A549 (cell line): ENCODE measurements at regions not wholly inside any gene's neighbourhood (a gene's known extent, or its start where the extent isn't known, plus 50 kb on each side); places are given as distances from the start of the nearest gene placed in this dataset.

Experiments
- CHD2 ChIP-seq: fragments of 150-350 bp; IDR thresholded peaks from 2 replicates; pipeline ENCODE4 v1.6.1; 2014; ENCODE audit warnings: low read length; ENCODE audit not compliant: partially characterized antibody
- EP300 ChIP-seq, 2 experiments: fragments of >200 bp; sonication (Bioruptor Twin); formaldehyde crosslinking; IDR thresholded peaks; 2 replicates in 1 of 2; 3 replicates in 1 of 2; pipeline ENCODE4 v1.6.1; 2016 to 2017
- KDM1A ChIP-seq: fragments of 200-600 bp; sonication (generic); IDR thresholded peaks from 2 replicates; pipeline ENCODE4 v1.6.1; 2016; ENCODE audit warnings: low read depth, mild to moderate bottlenecking
- MYC ChIP-seq: IDR thresholded peaks from 2 replicates; pipeline ENCODE4 v1.6.1; 2012; ENCODE audit warnings: mild to moderate bottlenecking, inconsistent platforms, low read length, improper control_type of control experiment, borderline replicate concordance
- TF ChIP-seq, protein P1 (sequence below): fragments of >200 bp; sonication (Bioruptor Twin); formaldehyde crosslinking; IDR thresholded peaks from 3 replicates; pipeline ENCODE4 v1.5.1; 2016
- TF ChIP-seq, protein P2 (sequence below): fragments of 200-600 bp; sonication (generic); IDR thresholded peaks from 2 replicates; pipeline ENCODE4 v1.6.1; 2016; ENCODE audit warnings: antibody characterized with exemption, mild to moderate bottlenecking, moderate library complexity
- TF ChIP-seq, protein P3 (sequence below): fragments of 450-650 bp; IDR thresholded peaks from 2 replicates; pipeline ENCODE4 v1.6.1; 2014; ENCODE audit warnings: antibody characterized with exemption

GRCh38 chr4:124913237-124913636 is 200.7 kb upstream of the ANKRD50 start:
- TF ChIP-seq MYC (no peak), KDM1A (no peak), EP300 (IDR thresholded peaks at IDR 0.05) (no peak), CHD2 (no peak)
- TF ChIP-seq, protein P1, sequence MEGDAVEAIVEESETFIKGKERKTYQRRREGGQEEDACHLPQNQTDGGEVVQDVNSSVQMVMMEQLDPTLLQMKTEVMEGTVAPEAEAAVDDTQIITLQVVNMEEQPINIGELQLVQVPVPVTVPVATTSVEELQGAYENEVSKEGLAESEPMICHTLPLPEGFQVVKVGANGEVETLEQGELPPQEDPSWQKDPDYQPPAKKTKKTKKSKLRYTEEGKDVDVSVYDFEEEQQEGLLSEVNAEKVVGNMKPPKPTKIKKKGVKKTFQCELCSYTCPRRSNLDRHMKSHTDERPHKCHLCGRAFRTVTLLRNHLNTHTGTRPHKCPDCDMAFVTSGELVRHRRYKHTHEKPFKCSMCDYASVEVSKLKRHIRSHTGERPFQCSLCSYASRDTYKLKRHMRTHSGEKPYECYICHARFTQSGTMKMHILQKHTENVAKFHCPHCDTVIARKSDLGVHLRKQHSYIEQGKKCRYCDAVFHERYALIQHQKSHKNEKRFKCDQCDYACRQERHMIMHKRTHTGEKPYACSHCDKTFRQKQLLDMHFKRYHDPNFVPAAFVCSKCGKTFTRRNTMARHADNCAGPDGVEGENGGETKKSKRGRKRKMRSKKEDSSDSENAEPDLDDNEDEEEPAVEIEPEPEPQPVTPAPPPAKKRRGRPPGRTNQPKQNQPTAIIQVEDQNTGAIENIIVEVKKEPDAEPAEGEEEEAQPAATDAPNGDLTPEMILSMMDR, result no peak
- TF ChIP-seq, protein P2, sequence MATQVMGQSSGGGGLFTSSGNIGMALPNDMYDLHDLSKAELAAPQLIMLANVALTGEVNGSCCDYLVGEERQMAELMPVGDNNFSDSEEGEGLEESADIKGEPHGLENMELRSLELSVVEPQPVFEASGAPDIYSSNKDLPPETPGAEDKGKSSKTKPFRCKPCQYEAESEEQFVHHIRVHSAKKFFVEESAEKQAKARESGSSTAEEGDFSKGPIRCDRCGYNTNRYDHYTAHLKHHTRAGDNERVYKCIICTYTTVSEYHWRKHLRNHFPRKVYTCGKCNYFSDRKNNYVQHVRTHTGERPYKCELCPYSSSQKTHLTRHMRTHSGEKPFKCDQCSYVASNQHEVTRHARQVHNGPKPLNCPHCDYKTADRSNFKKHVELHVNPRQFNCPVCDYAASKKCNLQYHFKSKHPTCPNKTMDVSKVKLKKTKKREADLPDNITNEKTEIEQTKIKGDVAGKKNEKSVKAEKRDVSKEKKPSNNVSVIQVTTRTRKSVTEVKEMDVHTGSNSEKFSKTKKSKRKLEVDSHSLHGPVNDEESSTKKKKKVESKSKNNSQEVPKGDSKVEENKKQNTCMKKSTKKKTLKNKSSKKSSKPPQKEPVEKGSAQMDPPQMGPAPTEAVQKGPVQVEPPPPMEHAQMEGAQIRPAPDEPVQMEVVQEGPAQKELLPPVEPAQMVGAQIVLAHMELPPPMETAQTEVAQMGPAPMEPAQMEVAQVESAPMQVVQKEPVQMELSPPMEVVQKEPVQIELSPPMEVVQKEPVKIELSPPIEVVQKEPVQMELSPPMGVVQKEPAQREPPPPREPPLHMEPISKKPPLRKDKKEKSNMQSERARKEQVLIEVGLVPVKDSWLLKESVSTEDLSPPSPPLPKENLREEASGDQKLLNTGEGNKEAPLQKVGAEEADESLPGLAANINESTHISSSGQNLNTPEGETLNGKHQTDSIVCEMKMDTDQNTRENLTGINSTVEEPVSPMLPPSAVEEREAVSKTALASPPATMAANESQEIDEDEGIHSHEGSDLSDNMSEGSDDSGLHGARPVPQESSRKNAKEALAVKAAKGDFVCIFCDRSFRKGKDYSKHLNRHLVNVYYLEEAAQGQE, result no peak
- TF ChIP-seq, protein P3, sequence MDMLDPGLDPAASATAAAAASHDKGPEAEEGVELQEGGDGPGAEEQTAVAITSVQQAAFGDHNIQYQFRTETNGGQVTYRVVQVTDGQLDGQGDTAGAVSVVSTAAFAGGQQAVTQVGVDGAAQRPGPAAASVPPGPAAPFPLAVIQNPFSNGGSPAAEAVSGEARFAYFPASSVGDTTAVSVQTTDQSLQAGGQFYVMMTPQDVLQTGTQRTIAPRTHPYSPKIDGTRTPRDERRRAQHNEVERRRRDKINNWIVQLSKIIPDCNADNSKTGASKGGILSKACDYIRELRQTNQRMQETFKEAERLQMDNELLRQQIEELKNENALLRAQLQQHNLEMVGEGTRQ, result no peak
